ENCODE measurements at regions not wholly inside any gene's neighbourhood (a gene's known extent, or its start where the extent isn't known, plus 50 kb on each side); places are given as distances from the start of the nearest gene placed in this dataset.
"Not testable (repeated sequence)": the region's sequence is repeated elsewhere in the genome, so short reads cannot be mapped to it uniquely, and the experiment has no call there.

DNA sequence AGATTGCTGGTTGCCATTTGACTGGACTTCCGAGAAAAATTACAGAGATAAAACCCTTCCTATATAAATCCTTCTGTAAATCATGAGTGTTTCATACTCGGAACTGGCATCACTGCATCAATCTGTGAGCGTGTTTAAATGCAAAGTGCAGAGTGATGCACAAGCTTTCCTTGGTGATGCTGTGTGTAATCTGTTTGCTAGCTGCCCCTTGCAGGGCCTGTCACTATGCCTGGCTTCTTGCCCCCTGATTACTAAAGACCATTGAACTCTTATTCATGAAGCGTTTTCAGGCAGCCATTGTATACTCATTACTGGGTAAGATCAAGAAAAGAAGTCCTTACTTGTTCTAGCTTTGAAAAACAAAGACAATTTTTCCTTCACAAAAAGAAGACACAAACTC lies 266.9 kb upstream of the FANCL start:
- no peak for DNase-seq (ENCODE audit: low read depth)

DNA sequence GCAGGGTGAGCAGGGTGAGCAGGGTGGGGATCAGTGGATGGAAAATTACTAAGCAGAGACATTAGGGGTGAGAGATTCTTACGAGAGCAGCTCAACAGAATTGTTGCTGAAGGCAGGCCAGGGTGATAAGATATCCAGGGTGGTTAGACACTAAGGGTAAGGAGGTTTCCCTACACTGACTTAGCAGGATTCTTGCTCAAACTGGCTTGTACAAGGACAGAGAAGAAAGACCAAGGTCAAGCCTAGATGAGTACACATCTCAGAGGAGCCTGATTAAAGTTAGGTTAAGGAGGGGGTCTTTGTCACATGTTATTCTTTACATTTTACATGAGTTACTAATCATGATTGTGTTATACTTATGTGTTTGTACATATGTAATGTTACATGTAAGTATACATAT lies 262.8 kb upstream of the FANCL start:
- DNase-seq (ENCODE audit: low read depth) = no peak

DNA sequence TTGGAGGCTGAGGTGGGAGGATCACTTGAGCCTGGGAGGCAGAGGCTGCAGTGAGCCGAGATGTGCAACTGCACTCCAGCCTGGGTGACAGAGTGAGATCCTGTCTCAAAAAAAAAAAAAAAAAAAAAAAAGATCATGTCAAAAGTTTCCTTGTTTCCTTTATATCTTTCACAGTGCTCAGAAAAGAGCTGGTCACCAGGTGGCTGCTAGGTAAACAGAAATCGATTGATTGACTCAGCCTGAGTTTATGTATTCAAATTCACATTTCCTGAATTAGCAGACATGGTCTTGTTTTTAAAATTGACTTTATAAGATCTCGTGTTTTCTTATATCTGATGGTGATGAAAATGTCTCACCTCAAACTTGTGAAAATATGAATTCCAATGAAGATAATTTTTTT lies 261.8 kb upstream of the FANCL start:
- DNase-seq (ENCODE audit: low read depth) = no peak

DNA sequence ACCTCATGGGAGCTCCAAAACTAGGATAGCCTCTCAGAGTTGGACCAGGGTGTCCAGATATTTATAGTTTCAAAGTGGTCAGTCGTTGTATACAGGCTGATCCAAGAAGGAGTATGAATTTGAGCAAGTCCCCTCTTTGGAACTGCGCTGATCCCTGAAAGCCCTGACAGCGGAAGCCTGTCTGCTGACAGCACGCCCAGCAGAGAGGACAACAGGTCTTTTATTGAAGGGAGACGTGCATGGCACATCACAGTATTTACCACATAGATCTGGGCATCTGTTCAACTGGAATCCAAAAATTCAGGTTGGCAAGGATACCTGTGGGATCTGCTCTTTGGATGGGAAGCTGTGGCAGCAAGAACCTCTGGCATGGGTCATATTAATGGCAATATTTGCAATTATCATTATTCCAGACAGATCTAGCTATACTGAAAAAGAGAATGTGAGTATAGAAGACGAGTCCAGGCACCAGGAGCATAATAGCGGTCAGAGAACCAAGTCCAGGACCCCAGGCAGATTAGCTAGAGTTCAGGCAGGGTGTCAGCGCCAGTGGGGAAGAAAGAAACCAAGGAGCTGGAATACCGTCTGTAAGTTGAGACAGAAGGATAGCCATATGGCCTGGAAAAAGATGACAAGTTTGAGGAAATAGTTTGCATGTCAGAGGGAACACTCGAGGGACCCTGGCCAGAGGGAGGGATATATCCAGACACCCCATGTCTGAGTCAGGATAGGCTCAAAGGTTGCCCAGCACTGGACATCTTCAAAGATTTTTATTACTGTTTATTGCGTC lies 260.4 kb upstream of the FANCL start:
- no peak for DNase-seq (ENCODE audit: low read depth)

GRCh38 chr2:58497168-58497567 lies 256.0 kb upstream of the FANCL start:
- DNase-seq (ENCODE audit: low read depth) = no peak

DNA sequence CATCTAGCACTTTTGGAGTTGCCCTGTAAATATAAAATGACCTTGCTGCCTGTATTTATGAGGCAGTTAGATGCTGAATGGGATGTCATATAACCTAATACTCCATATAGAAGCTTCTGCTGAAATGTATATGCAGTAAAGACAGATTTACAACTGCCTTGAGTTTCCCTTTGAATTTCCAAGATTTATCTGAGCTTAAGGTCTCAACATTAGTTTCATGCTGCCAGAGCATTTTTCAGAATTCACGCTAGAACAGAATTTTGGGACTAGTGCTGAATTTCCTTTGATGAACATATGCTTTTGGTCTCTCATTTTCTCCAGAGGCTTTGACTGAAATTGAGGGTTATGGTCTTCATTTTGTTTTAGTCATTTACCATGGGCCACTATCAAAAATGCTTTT lies 254.7 kb upstream of the FANCL start:
- no peak for DNase-seq (ENCODE audit: low read depth)

DNA sequence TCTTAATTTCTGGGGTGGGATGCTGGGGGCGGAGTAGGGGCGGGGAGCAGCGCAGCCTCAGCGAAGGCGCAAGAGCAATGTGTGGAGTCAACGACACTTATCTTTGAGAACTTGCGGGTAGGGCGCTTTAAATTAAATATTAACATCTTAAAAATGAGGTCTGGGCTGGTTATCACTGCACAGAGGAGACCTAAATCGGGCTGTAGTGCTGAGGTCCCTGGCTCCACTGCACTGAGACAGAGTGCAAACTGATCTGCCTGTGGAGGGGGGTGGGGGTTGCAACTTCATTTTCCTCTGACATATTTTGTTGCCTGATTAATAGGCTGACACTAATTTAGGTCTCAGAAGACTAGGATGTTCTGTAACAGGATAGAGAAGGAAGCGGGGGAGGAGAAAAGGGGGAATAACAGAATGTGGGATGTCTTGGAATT lies 253.0 kb upstream of the FANCL start:
- no peak for DNase-seq (ENCODE audit: low read depth)

DNA sequence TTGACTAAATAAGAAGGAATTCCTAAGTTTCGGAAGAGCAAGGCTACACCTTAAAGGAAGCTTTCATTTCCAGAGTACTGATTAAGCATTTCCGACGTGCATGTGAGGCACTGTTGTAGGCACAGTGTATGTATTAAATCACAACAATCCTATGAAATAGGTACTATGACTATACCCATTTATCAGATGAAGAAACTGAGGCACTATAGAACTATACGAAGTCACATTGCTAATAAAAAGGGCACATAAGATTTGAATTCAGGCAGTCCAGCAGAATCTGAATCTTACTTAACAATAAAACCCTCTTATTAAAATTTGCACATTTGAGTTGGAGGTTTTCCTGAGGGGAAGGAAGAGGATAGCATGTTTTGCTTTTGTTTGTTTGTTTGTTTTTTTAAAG lies 243.5 kb upstream of the FANCL start:
- no peak for DNase-seq (ENCODE audit: low read depth)

GRCh38 chr2:58484221-58484620 lies 243.1 kb upstream of the FANCL start:
- no peak for DNase-seq (ENCODE audit: low read depth)

GRCh38 chr2:58483307-58483706 lies 242.2 kb upstream of the FANCL start:
- no peak for DNase-seq (ENCODE audit: low read depth)

GRCh38 chr2:58481670-58482069 lies 240.5 kb upstream of the FANCL start:
- DNase-seq (ENCODE audit: low read depth) = no peak

GRCh38 chr2:58480141-58480540 lies 239.0 kb upstream of the FANCL start:
- DNase-seq (ENCODE audit: low read depth) = no peak

- no peak for DNase-seq (ENCODE audit: low read depth)
These were observed 238.5 kb upstream of the FANCL start for GRCh38 chr2:58479535-58480140.

DNA sequence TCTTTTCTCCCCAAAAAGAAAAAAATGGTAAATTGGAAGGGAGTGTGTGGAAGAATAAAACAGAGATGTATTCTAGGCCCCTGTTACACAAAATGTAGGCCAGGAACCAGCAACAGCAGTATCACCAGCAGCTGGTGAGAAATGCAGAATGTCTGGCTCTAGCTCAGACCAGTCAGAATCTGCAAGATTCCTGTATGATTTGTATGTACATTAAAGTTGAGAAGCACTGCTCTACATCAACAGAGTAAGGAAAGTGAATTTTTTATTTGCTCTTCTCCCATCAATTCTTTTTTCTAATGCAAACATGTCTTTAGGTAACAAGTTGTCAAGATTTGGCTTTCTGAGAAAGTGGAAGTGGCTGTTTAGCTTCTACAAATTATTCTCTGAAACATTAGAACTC lies 235.4 kb upstream of the FANCL start:
- DNase-seq (ENCODE audit: low read depth) = no peak

DNA sequence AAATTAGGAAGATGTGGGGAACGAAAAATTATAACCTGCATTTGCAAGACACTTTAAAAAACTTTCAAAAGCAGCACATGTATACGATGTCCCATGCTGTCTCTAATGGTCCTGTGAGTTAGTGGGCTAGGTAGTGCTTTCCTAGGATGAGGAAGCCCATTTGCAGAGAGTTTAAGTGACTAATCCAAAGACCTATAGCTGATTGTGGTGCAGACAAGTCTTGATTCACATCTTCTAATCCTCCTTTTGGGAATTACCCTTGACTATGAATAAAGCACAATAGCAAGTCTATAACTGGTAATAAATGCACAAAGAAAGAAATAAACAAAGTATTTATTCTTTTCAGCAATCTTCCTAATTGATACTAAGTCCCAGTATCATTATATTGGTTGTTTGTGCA lies 234.6 kb upstream of the FANCL start:
- DNase-seq (ENCODE audit: low read depth) = no peak

DNA sequence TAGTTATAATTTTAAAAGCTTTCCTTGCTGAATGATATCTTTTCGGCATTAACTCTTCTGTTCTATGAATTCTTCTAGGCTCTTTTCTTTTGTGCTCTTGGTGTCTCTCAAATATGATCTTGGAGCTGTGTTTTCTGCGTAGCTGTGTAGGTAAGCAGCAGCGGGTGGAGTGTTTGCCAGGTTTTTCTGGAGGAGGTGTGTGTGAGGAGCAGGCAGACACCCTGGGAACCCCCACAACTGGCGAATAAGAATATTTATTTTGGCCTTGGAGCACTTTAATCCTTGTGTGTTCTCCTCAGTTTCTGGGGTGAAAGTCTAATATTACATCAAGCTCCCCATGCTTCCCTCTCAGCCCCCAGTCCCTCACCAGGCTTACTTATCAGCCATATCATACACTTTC lies 232.0 kb upstream of the FANCL start:
- no peak for DNase-seq (ENCODE audit: low read depth)

DNA sequence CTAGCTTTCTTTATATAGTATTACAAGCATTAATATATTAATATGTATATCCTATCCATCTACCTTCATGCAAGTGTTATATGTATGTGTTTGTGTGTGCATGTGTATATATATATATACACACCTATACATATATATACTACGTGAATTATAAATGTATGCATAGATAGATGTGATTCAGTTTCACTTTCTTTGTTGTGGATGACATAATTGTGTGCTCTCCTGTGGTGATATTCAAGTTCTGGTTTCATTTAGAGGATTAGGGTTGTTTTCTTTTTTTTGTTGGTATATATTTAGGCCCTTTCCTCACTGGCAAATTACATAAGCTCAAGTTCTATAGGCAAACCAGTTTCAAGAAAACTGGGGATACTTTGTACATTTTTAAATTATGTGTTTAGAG lies 225.7 kb upstream of the FANCL start:
- no peak for DNase-seq (ENCODE audit: low read depth)

DNA sequence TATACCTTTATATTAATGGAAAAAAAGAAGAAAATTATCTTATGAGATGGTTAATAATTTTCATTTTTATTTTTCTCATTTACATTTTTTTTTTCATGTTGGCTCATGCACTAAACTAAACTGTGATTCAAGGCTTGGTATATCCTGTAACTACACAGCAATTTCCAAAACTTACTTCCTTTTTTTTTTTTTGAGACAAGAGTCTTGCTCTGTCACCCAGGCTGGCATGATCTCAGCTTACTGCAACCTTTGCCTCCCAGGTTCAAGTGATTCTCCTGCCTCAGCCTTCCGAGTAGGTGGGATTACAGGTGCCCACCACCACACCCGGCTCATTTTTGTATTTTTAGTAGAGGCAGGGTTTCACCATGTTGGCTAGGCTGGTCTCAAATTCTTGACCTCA lies 224.9 kb upstream of the FANCL start:
- not testable (repeated sequence) for DNase-seq (ENCODE audit: low read depth)

DNA sequence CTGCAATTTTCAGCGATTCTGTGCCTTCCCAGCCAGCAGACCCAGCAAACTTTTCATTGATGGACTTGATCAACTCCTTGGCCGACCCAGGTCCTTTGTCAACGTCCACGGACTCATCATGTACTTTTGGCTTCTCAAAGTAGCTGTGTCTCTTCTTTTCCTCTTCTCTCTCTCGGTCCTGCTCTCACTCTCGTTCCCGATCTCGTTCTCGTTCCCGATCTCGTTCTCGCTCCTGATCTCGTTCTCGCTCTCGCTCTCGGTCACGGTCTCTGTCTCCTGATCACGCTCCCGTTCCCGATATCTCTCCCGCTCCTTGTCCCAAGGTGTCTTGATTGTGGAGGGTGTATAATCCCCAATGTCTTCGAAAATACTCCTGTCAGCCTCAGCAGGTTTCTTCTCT lies 219.5 kb upstream of the FANCL start:
- no peak for DNase-seq (ENCODE audit: low read depth)

DNA sequence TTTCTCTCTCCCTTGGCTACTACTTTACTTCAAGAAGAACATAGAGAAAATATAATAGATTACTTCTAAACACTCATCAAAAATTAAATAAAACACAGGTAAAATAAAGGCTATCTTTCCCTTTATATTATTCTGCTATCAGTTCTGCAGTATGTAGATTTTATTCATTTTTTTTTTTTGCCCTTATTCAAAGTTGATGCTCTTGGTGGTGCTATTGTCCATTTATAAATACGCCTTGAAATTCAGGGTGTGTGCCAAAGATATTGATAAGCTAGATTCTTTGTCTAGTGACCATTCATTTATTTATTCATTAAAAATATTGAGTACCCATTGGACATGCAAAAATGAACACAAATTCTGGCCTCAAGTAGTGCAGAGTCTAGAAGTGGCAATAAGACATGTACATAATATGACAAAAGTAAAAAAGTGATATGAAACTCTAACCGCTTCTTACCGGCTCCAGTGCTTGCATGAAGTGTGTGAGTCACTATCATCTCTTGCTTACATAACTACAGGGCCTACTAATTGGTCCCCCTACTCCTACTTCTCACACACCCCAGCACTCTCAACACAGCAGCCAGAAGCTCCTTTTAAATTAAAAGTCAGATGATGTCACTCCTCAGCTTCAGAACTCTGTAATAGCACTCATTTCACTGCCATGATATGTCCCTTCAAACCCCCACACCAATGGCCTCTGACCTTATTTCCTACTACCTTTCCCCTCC lies 208.3 kb upstream of the FANCL start:
- DNase-seq (ENCODE audit: low read depth) = no peak

DNA sequence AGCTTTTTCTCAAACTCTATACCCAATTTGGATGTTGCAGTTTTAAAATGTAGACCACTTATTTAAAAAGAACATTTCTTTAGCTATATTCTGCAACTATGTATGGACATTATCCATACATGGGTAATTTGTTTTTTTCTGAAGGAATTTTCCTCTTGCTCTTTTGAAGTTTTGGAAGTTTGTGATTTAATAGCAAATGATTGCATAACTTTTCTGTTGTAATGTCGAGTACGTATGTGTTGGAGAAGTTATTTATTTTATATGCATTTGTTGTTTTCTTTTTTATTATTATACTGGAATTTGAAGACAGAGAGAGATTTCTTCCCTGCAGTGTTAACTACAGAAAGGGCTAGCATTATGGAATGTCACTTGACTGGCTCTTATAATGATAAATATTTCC lies 207.7 kb upstream of the FANCL start:
- DNase-seq (ENCODE audit: low read depth) = no peak

- DNase-seq (ENCODE audit: low read depth) = peak; percentile 12
These were observed 207.0 kb upstream of the FANCL start for GRCh38 chr2:58448065-58448507.

GRCh38 chr2:58447586-58447985 lies 206.5 kb upstream of the FANCL start:
- DNase-seq (ENCODE audit: low read depth) = no peak

Measured in CMK (cell line).